HG03097 (cell line): ENCODE measurements at regions not wholly inside any gene's neighbourhood (a gene's known extent, or its start where the extent isn't known, plus 50 kb on each side); places are given as distances from the start of the nearest gene placed in this dataset.
"Not testable (repeated sequence)": the region's sequence is repeated elsewhere in the genome, so short reads cannot be mapped to it uniquely, and the experiment has no call there.

Experiments
- ATAC-seq: cut with Tn5 transposase; IDR thresholded peaks from one replicate; pipeline ENCODE4 v1.9.1; 2021; ENCODE audit not compliant: unreplicated experiment, low FRiP score

DNA sequence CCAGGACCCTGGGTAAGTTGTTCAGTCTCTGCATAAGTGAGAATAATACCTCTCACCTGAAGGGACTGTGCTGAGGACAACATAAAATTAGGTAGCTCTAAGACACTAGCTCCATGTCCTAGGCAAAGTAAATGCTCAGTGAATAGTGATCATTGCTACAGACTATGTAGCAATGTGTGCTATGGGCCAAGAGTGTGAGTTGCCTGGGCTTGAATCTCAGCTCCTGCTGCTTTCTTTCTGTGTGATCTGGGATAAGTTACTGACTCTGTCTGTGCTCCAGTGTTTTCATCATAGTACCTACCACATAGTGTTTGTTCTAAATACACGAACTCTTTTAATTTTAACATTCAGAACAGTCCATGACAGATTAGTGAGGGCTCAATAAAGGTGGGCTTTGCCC lies 81.1 kb upstream of the MFGE8 start:
- ATAC-seq: no peak

DNA sequence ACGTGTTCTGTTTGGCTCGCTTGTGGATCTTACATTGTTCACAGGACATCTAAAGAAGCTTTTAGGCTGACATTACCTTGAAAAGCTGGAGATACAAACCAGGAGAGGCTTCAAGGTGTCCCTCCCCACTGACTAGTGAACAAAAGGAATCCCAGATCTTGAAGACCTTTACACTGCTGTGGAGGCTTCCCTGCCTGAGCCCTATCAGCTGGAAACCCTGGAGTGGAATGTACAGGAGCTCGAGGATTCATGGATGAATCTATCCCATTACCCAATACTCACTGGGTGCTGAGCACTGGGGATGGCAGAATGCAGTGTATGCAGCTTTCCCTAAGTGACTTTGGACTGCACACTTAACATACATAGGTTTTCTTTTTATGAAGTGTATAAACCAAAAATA lies 82.3 kb upstream of the MFGE8 start:
- no peak for ATAC-seq

DNA sequence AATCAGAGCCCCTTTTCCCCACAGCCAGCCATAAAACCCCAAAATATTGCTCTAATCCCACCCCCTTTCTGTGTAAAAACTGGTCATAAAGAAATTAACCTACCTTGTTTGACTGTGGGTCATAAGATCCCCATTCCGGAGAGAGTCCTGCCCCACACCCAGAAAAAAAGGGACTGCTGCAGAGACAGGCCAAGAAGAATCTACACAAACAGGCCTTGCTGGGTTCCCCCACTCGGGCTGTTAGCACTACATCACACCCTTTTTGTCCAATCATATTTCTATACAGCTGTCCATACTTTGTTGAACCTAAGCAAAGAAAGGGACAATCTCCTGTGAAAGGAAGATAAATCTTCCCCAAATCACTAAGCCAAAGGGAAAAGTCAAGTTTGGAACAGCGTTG lies 84.4 kb upstream of the MFGE8 start:
- no peak for ATAC-seq

DNA sequence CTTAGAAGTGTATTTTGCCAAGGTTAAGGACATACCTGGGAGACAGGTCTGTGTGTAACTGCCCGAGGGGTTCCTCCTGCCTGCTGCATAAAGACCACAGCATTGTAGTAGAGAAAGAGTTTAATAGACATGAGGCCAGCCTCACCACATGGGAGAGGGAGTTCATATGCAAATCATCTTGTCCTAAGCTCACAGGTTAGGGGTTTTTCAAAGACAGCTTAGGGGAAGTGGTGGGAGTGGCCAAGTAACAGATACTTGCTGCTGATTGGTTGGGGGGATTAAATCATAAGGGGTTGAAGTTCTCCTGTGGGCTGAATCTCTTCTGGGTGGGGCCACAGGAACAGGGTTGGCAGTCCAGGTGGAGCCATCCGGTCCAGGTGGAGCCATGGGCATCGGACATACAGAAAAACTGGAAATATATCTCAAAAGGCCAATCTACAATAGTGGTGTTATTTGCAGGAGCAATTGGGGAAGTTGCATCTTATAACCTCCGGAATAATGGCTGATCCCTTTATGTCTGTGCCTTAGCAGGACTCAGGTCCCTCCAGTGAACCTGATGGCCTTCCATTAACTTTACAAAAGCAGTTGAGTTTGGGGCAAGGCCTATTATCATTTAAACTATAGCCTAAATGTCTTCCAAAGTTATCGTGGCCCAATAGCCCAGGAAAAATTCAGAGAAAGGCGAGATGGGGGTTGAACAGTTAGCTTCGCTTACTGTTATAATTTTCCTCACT lies 86.0 kb upstream of the MFGE8 start:
- ATAC-seq: no peak

DNA sequence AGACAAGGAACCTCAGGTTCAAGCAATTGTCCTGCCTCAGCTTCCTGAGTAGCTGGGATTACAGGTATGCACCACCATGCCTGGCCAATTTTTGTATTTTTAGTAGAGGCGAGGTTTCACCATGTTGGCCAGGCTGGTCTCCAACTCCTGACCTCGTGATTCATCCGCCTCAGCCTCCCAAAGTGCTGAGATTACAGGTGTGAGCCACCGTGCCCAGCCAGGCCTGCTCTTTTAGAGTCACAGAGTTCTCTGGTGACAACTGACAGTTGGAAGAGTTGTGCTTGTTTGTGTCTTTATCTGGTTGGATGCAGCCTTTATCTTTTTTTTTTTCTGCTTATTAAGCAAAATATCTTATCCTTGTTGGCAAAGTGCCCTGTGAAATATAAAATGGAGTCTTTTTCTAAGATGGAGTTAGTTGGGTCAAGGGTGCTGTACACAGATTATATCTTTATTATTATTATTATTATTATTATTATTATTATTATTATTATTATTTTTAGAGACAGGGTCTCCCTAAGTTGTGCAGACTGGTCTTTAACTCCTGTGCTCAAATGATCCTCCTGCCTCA lies 86.5 kb upstream of the ABHD2 start:
- not testable (repeated sequence) for ATAC-seq

DNA sequence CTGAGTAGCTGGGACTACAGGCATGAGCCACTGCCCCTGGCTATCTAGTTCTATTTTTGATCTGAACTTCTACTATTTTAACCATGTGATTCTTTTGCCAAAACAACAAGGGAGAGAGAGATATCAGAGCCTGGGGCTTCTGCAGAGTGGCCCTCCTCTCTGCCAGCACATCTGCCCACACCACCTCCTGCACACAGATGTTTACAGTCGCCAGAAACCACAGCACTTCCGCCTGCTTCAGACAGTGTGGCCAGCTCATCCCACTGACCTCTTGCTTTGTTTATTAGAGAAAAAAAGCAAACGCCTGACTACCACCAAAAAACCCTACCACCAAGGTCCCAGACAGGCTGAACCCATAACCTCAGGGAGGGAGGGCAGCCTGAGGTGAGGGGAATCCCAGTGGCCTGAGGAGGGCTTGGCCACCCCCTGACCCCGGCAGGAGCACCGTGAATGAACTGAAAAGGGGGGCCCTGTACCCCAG lies 85.9 kb upstream of the ABHD2 start:
- peak; percentile 90 for ATAC-seq

DNA sequence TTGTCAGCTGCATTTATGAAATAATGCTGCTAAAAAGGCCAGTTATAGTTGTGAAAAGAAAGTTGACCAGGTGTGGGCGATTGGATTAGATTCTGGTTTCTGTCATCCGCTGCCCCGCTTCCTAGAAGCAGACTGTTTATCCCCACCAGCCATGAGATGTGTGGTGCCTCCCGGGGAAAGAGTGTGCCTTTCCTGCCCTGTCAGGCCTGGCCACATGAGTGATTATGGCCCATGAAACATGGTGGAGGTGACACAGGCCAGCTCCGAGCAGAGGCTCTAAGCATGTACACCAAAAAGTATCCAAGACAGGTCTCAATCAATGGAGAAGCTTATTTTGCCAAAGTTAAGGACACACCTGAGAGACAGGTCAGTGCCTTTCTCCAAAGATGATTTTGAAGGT lies 85.4 kb upstream of the ABHD2 start:
- ATAC-seq: no peak

DNA sequence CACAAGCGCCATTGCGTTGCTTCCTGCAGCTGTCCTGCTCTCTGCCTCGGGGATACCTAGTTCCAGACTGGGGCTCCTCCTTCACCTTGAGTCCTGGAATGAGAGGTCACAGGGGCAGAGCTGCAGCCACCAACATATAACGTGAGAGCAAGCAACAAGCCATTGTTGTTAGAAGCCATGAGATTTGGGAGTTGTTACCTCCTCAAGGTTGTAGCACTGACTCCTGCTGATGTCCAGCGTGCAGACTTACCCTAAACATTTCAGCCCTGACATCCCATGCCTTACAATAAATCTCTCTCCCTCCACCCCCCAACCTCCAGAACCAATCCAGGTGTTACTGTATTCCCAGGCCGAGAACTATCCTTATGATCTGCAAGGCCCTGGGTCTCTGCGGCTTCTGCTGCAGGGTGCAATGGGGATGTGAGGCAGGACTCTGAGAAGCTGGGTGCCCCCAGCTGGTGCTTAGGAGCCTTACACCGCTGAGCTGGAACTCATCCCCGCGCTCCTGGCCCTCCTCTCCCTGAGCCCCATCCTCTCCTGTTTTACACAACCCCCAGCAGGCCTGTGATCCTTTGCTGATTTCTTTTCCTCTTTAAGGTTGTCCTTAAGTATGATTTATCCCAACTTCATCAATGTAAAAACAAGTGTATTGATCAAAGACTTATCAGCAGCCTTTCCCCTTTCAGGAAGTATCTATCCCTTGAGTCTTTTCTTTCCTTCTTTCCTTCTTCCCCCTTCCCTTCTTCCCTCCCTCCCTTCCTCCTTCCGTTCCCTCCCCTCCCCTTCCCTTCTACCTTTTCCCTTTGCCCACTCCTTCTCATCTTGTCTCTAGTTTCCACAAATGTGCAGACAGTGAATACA lies 84.2 kb upstream of the ABHD2 start:
- ATAC-seq: no peak

DNA sequence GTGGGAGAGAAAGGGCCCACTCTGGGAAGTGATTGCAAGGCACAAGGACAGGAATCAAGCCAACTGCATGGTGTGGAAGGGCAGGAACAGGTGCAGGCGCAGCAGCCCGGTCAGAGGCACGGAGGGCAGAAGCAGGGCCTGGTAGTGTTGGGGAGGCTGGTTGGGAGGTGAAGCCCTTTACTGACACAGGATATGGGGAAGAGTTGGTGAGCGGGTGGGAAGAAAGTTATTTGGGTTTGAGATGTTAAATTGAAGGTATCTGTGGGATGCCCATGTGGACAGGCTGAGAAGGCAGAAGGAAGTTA lies 83.6 kb upstream of the ABHD2 start:
- no peak for ATAC-seq

DNA sequence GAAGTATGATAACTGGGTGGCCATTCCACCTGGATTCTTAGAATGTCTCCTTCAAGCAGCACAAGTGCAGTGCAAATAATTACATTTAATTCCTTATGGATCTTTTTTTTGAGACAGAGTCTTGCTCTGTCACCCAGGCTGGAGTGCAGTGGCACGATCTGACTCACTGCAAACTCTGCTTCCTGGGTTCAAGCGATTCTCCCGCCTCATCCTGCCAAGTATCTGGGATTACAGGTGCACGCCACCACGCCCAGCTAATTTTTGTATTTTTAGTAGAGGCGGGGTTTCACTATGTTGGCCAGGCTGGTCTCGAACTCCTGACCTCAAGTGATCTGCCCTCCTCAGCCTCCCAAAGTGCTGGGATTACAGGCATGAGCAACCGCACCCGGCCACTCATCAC lies 80.7 kb upstream of the ABHD2 start:
- not testable (repeated sequence) for ATAC-seq

DNA sequence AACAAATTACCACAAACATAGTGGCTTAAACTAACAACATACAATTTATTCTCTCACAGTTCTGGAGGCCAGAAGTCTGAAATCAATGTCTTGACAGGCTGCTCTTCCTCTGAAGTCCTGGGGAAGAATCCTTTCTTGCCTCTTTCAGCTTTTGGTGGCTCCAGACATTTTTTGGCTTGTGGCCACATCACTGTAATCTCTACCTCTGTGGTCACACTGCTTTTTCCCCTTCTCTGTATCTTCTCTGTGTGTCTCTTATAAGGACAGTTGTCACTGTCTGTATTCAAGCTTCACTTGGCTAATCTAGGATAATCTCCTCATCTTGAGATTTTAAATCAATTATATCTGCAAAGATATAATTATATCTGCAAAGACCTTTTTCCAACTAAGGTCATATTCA lies 80.3 kb upstream of the ABHD2 start:
- ATAC-seq: no peak

DNA sequence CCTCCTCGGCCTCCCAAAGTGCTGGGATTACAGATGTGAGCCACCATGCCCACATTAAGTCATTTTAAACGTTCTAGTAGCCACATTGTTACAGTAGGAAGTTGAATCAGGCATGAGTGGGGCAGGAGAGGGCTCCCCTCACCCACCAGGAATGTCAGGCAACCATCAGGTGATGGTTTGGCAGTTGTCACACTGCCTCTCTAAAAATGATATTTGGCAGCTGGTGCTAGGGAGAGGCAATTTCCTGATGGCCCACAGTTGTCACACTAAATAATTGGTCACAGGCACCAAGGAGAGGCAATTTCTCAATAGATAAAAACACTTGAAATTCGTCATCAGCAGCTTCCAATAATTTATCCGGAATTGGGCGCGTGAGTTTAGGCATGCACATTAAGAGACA lies 79.2 kb upstream of the ABHD2 start:
- no peak for ATAC-seq

DNA sequence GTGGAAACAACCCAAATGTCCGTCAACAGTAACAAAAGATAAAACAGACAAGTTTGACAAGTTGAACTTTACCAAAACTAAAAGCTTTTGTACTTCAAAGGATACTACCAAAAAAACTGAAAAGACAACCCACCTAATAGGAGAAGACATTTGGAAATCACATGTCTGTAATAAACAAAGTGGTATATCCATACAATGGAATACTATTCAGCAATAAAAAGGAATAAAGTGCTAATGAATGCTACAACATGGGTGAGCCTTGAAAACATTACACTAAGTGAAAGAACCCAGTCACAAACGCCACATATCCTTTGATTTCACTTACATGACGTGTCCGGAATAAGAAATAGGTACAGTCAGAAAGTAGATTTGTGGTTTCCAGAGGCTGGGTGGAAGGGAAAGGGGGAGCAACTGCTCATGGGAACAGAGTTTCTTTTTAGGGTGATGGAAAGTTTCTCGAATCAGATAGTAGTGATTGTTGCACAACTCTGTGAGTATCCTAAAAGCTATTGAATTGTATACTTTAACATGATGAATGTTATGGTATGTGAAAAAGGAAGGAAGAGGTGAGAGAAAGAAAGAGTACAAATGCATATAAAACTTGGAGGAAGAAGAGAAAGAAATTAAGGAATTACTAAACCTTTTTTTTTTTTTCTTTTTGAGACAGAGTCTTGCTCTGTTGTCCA lies 72.7 kb upstream of the ABHD2 start:
- no peak for ATAC-seq

DNA sequence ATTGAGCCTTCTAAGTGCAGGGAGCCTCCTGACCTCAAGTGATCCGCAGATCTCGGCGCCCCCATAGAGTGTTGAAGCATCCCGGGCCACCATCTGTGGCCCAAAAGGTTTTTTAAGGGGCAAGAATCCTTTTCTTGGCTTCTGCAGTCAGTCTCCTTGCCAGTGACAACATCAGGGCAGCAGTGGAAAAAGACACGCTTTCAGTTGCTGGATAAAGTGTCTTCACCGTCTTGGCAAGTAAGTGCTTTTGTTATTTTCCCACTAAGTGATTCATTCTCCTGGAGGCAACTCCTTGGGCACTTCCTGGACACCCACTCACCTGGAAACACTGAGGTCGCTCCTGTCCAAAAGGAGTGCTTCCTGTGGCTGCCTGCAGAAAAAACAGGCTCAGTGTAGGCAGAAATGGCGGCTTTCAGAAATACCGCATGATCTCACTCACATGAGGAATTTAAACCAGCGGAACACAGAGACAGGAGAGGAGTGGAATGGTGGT lies 71.7 kb upstream of the ABHD2 start:
- ATAC-seq: no peak

DNA sequence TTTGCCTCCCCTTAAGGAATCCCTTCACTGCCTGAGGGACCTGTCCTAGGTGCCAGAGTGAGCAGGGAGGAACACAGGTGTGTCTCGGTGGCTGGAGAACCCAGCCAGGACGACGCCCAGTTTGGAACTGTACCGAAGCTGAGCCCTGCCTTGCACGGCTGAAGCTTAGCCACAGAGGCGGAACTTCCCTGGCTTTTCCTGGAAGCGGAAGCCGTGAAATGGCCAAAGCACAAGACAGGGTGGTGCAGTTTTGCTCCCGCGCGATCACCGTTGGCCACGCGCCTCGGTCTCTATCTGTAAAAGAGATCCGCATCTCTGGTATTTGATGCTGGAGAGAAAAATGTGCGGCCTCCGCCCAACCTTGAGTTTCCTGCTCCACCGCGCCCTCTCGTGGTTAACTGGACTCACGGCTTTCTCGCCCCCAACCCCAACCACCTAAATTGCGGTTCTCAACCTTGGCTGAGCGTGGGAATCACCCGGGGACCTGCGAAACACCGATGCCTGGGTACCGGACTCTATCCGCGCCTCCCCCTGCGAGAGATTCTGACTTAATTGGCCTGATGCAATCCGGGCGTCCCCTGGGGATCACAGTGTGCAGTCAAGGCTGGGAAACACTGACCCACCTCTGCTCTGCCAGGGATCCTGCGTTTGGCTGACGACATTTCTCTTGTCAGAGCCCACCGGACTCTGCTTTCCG lies 70.7 kb upstream of the ABHD2 start:
- peak; percentile 63 for ATAC-seq

DNA sequence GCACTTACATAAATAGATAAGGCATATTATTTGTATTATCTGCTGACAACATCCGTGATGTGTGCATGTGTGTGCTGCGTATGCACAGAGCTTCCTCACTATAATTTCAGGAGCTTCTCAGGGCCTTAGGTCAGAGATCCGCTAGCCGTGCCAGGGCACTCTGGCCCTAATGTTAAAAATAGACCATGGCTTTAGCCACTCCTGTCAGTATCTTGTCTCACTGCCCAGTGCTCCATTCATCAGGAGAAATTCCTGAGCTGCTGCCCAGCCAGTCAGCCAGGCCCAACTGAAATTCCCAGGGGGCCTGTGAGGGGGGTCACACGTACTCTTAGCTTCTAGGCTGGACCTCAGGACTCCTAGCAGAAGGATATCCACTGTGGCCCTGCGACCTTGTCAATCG lies 70.0 kb upstream of the ABHD2 start:
- ATAC-seq: no peak

DNA sequence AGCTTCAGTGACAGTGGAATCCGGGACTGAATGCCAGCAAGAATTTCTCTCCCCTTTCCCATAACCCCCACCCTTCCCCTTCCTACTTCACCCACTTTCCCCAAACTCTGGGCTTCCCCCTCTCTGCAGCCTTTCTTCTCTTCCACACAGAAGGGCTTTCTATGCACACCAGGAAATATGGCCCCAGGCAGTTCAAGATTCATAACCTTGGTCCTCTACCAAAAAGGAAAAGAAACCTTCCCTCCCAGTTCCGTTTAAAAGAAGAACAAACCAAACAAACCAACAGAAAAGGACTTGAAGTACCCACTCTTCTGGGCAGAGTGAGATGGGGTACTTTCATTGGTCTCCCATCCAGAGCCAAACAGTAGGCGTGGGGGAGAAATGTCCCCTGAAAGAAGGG lies 68.8 kb upstream of the ABHD2 start:
- no peak for ATAC-seq

DNA sequence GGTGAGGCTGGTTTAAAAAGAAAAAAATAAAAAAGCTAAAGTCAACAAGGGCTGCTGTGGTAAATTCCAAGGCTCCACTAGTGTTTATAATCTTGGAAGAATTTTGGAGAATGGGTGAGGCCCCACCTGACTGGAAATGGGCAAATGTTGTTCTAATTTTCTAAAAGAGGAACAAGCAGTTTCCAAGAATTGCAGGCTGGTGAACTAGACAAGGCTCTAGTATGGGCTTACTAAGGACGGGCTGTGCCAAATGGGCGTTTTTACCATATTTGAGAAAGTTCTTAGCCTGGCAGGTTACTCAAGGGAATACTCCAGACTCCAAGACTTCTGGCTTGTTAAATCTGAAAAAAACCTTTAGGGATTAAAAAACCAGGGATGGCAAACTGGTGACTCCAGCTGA lies 67.0 kb upstream of the ABHD2 start:
- no peak for ATAC-seq

DNA sequence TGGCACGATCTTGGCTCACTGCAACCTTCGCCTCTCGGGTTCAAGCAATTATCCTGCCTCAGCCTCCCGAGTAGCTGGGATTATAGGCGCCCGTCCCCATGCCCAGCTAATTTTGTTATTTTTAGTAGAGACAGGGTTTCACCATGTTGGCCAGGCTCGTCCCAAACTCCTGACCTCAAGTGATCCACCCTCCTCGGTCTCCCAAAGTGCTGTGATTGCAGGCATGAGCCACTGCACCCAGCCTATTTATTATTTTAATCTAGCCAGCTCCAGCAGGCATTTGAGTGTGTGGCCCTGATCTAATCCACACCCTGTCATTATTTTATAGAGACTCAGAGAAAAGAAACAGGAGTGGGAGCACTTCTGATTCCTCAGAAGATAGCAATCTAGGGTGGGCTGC lies 66.4 kb upstream of the ABHD2 start:
- ATAC-seq: not testable (repeated sequence)

DNA sequence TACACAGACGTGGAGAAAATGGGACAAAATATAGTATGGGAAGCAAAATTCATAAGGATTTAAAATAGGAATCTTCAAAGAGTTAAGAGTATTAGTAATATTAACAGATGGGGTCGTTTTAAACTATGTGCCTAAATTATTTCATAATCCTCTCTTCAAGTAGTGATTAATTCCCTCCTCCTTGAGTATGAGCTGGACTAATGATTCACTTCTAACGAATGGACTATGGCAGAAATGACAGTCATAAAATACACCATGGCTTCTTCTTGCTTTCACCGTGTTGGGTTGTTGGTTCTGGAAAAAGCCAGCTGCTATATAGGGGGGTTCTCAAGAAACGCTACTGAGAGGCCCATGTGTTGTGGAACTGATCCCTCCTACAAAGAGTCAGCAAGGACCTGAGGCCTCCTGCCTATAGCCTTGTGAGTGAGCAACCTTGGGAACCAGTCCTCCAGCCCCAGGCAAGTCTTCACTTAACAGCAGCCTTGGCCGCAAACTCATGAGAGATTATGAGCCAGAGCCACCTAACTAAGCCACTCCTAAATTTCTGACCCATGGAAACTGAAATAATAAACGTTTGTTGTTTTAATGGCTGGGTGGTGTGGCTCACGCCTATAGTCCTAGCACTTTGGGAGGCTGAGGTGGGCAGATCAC lies 64.8 kb upstream of the ABHD2 start:
- no peak for ATAC-seq
